ENCODE measurements at regions not wholly inside any gene's neighbourhood (a gene's known extent, or its start where the extent isn't known, plus 50 kb on each side); places are given as distances from the start of the nearest gene placed in this dataset.

DNA sequence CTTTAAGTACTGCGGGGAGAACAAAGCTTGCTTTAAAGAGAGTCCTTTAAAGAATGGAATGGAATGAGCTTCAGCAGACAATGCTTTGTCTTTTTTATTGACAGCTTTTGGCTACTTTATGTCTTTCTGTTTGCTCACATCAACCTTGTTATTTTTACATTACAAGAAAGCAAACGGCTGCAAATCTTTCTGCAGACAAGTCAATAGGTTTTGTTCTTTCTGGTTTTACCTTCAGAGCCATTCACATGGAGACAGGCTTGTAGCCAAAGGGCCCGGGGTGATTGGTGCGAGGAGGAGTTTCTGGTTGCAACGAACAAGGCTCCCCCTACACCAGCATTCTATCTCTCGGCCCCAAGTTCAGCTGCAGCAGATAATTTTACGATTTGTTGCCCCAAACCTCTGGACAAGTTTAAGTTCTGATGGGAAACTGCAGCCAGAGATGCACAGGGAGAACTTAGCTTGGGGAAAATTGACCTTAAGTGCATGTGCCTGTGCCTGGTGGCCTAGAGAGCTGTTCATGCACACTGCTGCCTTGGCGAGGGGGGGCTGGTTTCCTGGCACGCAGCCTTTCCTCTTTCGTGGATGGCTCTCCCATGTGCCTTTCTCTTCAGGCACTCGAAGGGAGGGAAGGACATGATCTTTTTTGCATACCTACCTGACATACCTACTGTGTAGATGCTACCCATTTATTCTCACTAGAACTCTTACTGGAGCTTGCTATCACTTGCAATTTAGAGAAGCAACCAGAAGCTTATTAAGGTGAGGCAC lies 543.2 kb downstream of the DCDC2C start:
- TF ChIP-seq, protein P1, sequence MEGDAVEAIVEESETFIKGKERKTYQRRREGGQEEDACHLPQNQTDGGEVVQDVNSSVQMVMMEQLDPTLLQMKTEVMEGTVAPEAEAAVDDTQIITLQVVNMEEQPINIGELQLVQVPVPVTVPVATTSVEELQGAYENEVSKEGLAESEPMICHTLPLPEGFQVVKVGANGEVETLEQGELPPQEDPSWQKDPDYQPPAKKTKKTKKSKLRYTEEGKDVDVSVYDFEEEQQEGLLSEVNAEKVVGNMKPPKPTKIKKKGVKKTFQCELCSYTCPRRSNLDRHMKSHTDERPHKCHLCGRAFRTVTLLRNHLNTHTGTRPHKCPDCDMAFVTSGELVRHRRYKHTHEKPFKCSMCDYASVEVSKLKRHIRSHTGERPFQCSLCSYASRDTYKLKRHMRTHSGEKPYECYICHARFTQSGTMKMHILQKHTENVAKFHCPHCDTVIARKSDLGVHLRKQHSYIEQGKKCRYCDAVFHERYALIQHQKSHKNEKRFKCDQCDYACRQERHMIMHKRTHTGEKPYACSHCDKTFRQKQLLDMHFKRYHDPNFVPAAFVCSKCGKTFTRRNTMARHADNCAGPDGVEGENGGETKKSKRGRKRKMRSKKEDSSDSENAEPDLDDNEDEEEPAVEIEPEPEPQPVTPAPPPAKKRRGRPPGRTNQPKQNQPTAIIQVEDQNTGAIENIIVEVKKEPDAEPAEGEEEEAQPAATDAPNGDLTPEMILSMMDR (IDR thresholded peaks at IDR 0.05), result no peak
- TF ChIP-seq EZH2 (IDR thresholded peaks at IDR 0.05), result no peak

All from neural progenitor cell (in vitro differentiated cells).